PC-9 (cell line): ENCODE measurements at regions not wholly inside any gene's neighbourhood (a gene's known extent, or its start where the extent isn't known, plus 50 kb on each side); places are given as distances from the start of the nearest gene placed in this dataset.

Source experiments
- BruUV-seq: library from RNA; stranded (reverse); fragments of 400-500 nt; replicated peaks from 2 replicates; lab custom pipeline; 2021; lab: Mats Ljungman, UMichigan
- CTCF ChIA-PET: fragments of 300-600 bp; sonication (Branson Sonifier 250); formaldehyde crosslinking; loops from one replicate; lab custom pipeline; 2022; ENCODE audit warnings: antibody characterized with exemption; lab: Charles Lee
- POLR2A ChIA-PET: fragments of 300-600 bp; sonication (Branson Sonifier 250); formaldehyde crosslinking; loops from one replicate; lab custom pipeline; 2022; ENCODE audit warnings: antibody characterized with exemption; ENCODE audit not compliant: unreplicated experiment; lab: Charles Lee
- DNase-seq, 2 experiments: peaks; one replicate each; pipeline versions ENCODE4 v3.0.0 to v3.0.0-alpha.2; 2015 to 2022; ENCODE audit warnings: mixed read lengths in 1 of 2
- H2AFZ ChIP-seq: fragments of 200-600 bp; sonication (generic); 2 replicates; pipeline ENCODE4 v1.8.1; 2017; ENCODE audit warnings: antibody characterized with exemption
- H3F3A ChIP-seq: fragments of 200-600 bp; sonication (generic); 2 replicates; pipeline ENCODE4 v1.8.1; 2017; ENCODE audit warnings: antibody characterized with exemption, mild to moderate bottlenecking, low read depth; ENCODE audit not compliant: insufficient read depth
- H3K27ac ChIP-seq: fragments of 200-600 bp; sonication (generic); 2 replicates; pipeline ENCODE4 v1.6.1; 2016; ENCODE audit warnings: mixed run types
- H3K27me3 ChIP-seq: fragments of 200-600 bp; sonication (generic); 2 replicates; pipeline ENCODE4 v1.6.1; 2016; ENCODE audit warnings: low read depth, mixed run types; ENCODE audit not compliant: insufficient read depth
- H3K36me3 ChIP-seq: fragments of 200-600 bp; sonication (generic); 2 replicates; pipeline ENCODE4 v1.6.1; 2016; ENCODE audit warnings: low read depth, mixed run types
- H3K4me1 ChIP-seq: fragments of 200-600 bp; sonication (generic); replicated peaks from 2 replicates; pipeline ENCODE4 v1.6.1; 2016; ENCODE audit warnings: mixed run types; ENCODE audit not compliant: insufficient read depth
- H3K4me2 ChIP-seq: fragments of 200-600 bp; sonication (generic); 2 replicates; pipeline ENCODE4 v1.6.1; 2017; ENCODE audit warnings: mixed run types
- H3K4me3 ChIP-seq: fragments of 200-600 bp; sonication (generic); 2 replicates; pipeline ENCODE4 v1.6.1; 2016; ENCODE audit warnings: mixed run types
- H3K79me2 ChIP-seq: fragments of 200-600 bp; sonication (generic); 2 replicates; pipeline ENCODE4 v1.6.1; 2017; ENCODE audit warnings: low read depth, mixed run types
- H3K9me2 ChIP-seq: fragments of 200-600 bp; sonication (generic); 2 replicates; pipeline ENCODE4 v1.8.1; 2017; ENCODE audit warnings: mild to moderate bottlenecking; ENCODE audit not compliant: insufficient read depth
- H3K9me3 ChIP-seq: fragments of 200-600 bp; sonication (generic); 2 replicates; pipeline ENCODE4 v1.8.1; 2016; ENCODE audit warnings: low read depth; ENCODE audit not compliant: insufficient read depth
- H4K20me1 ChIP-seq: fragments of 200-600 bp; sonication (generic); 2 replicates; pipeline ENCODE4 v1.8.1; 2017; ENCODE audit not compliant: insufficient read depth
- CTCF ChIP-seq: fragments of 200-600 bp; sonication (generic); conservative IDR thresholded peaks from 2 replicates; pipeline ENCODE4 v1.6.1; 2017; ENCODE audit warnings: mixed run types, antibody characterized with exemption, mild to moderate bottlenecking, moderate library complexity
- EZH2 ChIP-seq: fragments of 200-600 bp; sonication (generic); IDR thresholded peaks from 2 replicates; pipeline ENCODE4 v1.8.0; 2017; ENCODE audit warnings: antibody characterized with exemption, low read depth
- intact Hi-C: fragments of 100-400 bp; cut with micrococcal nuclease; formaldehyde crosslinking; loops from one replicate; pipeline ENCODE4 v1.10.0; 2022; ENCODE audit not compliant: unreplicated experiment

DNA sequence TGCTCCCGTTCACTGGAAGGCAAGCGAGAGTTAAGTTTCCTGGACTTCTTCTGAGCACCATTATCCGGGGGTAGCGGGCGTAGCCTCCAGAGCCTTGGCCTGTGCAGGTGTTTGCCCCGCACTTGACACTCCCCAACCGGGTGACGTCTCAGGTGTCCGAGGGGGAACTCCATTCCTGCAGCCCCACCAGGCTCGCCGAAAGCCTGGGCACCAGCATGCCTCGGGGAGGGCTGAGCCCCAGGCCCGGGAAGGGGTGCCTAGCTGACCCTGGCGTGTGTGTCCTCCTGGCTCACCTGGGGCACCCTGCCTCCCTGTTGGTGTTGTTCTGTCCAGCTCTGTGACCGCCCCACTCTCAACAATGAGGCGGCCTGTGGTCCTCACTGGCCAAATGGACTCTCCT, 109.4 kb upstream of the GPR26 start:
- no peaks in the 10 kb centered on the region for H3K79me2 ChIP-seq
- no peaks in the 10 kb centered on the region for H3K36me3 ChIP-seq
- H4K20me1 ChIP-seq, result no peaks in the 10 kb centered on the region
- CTCF ChIA-PET, result no interaction called here
- H3K4me2 ChIP-seq, result no peak overlapping the region
- BruUV-seq, result no TSS peak
- POLR2A ChIA-PET, result no interaction called here
- TF ChIP-seq EZH2, result no peak
- TF ChIP-seq CTCF, result no peak
- intact Hi-C loops, result loop anchor here (5.0 kb wide), 1 partner anchor 909 kb away; no protein-coding TSS in a partner anchor
- no peak overlapping the region for H3K4me3 ChIP-seq
- H3K27me3 ChIP-seq, result peaks cover 37% of the 10 kb centered on the region
- H3F3A ChIP-seq, result no peaks in the 10 kb centered on the region
- H2AFZ ChIP-seq, result no peak overlapping the region
- no peaks in the 10 kb centered on the region for H3K9me2 ChIP-seq
- DNase-seq, result no peak
- no peak overlapping the region for H3K27ac ChIP-seq
- no peaks in the 10 kb centered on the region for H3K4me1 ChIP-seq
- H3K9me3 ChIP-seq, result no peaks in the 10 kb centered on the region

- Histone ChIP-seq H3K4me2 (no peak overlapping the region), H3K4me1 (no peaks in the 10 kb centered on the region), H3K27ac (no peak overlapping the region), H3F3A (no peaks in the 10 kb centered on the region), H3K27me3 (peaks cover 34% of the 10 kb centered on the region; the same call in 1 of the 2 replicates), H3K4me3 (no peak overlapping the region), H3K9me3 (no peaks in the 10 kb centered on the region), H3K79me2 (no peaks in the 10 kb centered on the region), H3K36me3 (no peaks in the 10 kb centered on the region), H4K20me1 (no peaks in the 10 kb centered on the region), H2AFZ (no peak overlapping the region), H3K9me2 (no peaks in the 10 kb centered on the region)
- ChIA-PET POLR2A (no interaction called here), CTCF (no interaction called here)
- TF ChIP-seq CTCF (no peak), EZH2 (no peak)
- no TSS peak for BruUV-seq
- no peak for DNase-seq
- intact Hi-C loops, result loop anchor here (2.0 to 5.0 kb wide), 2 partner anchors 425 to 910 kb away; no protein-coding TSS in a partner anchor
Measured at GRCh38 chr10:123557366-123558108, 108.6 kb upstream of the GPR26 start.

- H3K4me2 ChIP-seq, result no peak overlapping the region
- POLR2A ChIA-PET, result no interaction called here
- H2AFZ ChIP-seq, result no peak overlapping the region
- no TSS peak for BruUV-seq
- no peak for TF ChIP-seq EZH2
- no peak for TF ChIP-seq CTCF
- no peaks in the 10 kb centered on the region for H3K36me3 ChIP-seq
- H3K79me2 ChIP-seq, result no peaks in the 10 kb centered on the region
- no peaks in the 10 kb centered on the region for H3F3A ChIP-seq
- H3K9me2 ChIP-seq, result no peaks in the 10 kb centered on the region
- H3K4me1 ChIP-seq, result no peaks in the 10 kb centered on the region
- no peaks in the 10 kb centered on the region for H4K20me1 ChIP-seq
- H3K27me3 ChIP-seq, result peaks cover 29% of the 10 kb centered on the region; the same call in 1 of the 2 replicates
- intact Hi-C loops, result loop anchor here (1.0 to 5.0 kb wide), 3 partner anchors 426 to 911 kb away; no protein-coding TSS in a partner anchor
- DNase-seq, result no peak
- H3K27ac ChIP-seq, result no peak overlapping the region
- CTCF ChIA-PET, result no interaction called here
- no peaks in the 10 kb centered on the region for H3K9me3 ChIP-seq
- H3K4me3 ChIP-seq, result no peak overlapping the region
Measured at GRCh38 chr10:123558651-123559050, 107.5 kb upstream of the GPR26 start.
